Effector memory CD8-positive, alpha-beta T cell (primary cell): ENCODE measurements at regions not wholly inside any gene's neighbourhood (a gene's known extent, or its start where the extent isn't known, plus 50 kb on each side); places are given as distances from the start of the nearest gene placed in this dataset.

Experiments
- ATAC-seq: fragments of 150-1000 bp; cut with Tn5 transposase; replicated peaks from 2 replicates; pipeline ENCODE4 v1.10.0; 2021; ENCODE audit warnings: mild to moderate bottlenecking, moderate library complexity
- DNase-seq, 3 experiments: peaks; one replicate each; pipeline ENCODE4 v3.0.0; 2021
- H3K27ac Mint-ChIP-seq, 2 donors: one replicate each; pipeline ENCODE4 v1.8.0; 2022; ENCODE audit warnings: mild to moderate bottlenecking in 2 of 2, mixed read lengths in 2 of 2, moderate library complexity in 2 of 2
- H3K27me3 Mint-ChIP-seq, 2 donors: one replicate each; pipeline ENCODE4 v1.8.0; 2022; ENCODE audit warnings: mixed read lengths in 2 of 2
- H3K36me3 Mint-ChIP-seq: one replicate; pipeline ENCODE4 v1.8.0; 2022; ENCODE audit warnings: mild to moderate bottlenecking, moderate library complexity, mixed read lengths; ENCODE audit not compliant: insufficient read depth
- H3K4me1 Mint-ChIP-seq, 2 donors: one replicate each; pipeline ENCODE4 v1.8.0; 2022; ENCODE audit warnings: low read depth in 2 of 2, mixed read lengths in 2 of 2
- H3K4me3 Mint-ChIP-seq, 2 donors: one replicate each; pipeline ENCODE4 v1.8.0; 2022; ENCODE audit warnings: mild to moderate bottlenecking in 2 of 2, mixed read lengths in 2 of 2, moderate library complexity in 2 of 2
- H3K9me3 Mint-ChIP-seq, 2 donors: one replicate each; pipeline ENCODE4 v1.8.0; 2022; ENCODE audit warnings: mixed read lengths in 2 of 2

DNA sequence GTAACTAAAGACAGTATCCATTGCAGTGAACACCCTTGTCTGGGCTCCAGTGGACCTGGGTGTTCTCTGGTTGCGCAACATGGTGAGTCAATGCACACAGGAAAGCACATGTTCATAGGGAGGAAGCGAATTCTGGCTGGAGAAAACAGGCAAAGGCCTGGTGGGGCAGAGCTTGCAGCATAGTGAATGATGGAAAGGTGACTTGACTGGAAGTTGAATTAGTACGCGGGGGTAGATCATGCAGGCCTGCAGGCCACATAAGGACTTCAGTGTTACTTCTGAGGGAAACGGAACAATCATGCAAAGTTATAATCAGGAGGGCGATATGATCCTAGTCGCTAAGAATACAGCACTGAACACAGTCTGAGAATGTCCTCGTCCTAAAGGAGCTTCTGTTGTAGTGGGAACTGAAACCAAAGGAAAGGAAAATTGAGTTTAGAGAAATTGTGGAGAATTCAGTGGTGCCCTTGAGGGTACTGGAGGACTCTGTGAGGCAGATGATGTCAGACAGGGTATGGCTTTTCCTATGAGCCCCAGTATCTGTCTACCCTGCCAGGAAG lies 71.9 kb upstream of the RANBP3L start:
- H3K4me3 Mint-ChIP-seq, result no peak overlapping the region
- H3K27me3 Mint-ChIP-seq, result peaks cover 11 to 28% of the 10 kb centered on the region in 2 donors
- DNase-seq, result no peak
- H3K36me3 Mint-ChIP-seq, result no peaks in the 10 kb centered on the region
- no peak overlapping the region for H3K27ac Mint-ChIP-seq
- H3K9me3 Mint-ChIP-seq, result peaks cover 0 to 6% of the 10 kb centered on the region in 2 donors
- ATAC-seq, result no peak
- no peaks in the 10 kb centered on the region for H3K4me1 Mint-ChIP-seq

DNA sequence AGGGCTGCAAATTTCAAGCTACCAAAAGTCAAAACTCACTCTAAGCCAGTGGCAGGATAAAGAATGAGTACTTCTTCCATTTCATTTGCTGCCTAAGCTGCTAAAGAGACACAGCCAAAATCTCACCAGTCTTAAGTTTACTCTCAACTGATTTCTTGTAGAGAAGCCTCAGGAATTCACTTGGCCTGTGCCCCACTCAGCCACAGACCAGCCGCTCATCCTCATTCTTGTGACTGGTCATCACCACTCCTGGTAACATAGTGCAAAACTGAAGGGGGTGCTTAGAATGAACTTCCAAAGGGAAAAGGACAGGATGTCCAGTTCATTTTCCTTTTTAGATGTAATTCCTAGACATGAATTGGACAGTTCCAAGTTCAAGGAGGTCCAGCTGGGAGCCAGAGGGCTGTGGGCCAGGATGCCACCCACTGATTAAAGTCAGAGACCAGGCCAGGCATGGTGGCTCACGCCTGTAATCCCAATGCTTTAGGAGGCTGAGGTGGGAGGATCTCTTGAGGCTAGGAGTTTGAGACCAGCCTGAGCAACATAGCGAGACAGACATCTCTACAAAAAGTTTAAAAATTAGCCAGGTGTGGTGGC lies 72.7 kb upstream of the RANBP3L start:
- Mint-ChIP-seq H3K27ac (no peak overlapping the region), H3K27me3 (peaks cover 14 to 33% of the 10 kb centered on the region in 2 donors), H3K4me3 (no peak overlapping the region), H3K4me1 (no peaks in the 10 kb centered on the region), H3K9me3 (peaks cover 0 to 6% of the 10 kb centered on the region in 2 donors), H3K36me3 (no peaks in the 10 kb centered on the region)
- ATAC-seq (no peak), DNase-seq (no peak)

DNA sequence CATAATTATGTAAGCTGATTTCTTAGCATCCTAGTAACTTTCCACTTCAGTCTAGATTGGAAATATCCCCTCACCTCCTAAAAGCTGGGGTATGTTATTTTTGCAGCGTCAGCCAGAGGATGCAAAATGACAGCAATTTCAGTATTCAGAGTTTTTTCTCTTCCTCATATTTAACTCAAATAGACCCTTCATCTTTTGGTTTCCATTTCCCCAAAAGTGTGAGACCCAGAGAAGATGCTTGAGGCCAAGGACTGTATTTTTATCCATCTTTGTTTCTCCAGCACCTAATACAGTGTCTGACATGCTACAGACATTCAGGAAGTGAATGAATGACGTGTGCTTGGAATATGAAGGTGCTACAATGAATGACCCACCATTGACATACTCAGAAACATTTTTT lies 75.5 kb upstream of the RANBP3L start:
- Mint-ChIP-seq H3K4me1 (no peaks in the 10 kb centered on the region), H3K27me3 (peaks cover 14 to 25% of the 10 kb centered on the region in 2 donors), H3K27ac (no peak overlapping the region), H3K9me3 (no peaks in the 10 kb centered on the region), H3K4me3 (no peak overlapping the region), H3K36me3 (no peaks in the 10 kb centered on the region)
- ATAC-seq (no peak), DNase-seq (no peak)

DNA sequence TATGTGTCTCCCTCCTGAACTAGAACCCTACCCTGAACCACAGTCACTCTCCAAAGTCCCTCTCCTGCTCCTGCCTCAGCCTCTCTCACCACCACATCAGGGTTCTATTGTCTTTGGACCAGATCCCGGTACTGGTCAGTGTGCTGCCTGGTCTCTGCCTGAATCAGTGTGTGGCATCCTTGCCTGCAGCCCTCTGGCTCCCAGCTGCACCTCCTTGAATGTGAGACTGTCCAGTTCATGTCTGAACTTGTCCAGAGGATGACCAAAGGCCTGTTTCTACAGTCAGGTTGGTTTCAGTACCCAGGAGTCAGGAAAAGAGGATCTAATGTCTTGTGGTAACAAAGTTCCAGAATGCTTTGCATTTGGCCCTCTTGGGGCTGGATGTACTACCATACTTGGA lies 76.8 kb upstream of the RANBP3L start:
- Mint-ChIP-seq H3K4me1 (no peaks in the 10 kb centered on the region), H3K9me3 (no peaks in the 10 kb centered on the region), H3K27me3 (peaks cover 8 to 25% of the 10 kb centered on the region in 2 donors), H3K4me3 (no peak overlapping the region), H3K27ac (no peak overlapping the region), H3K36me3 (no peaks in the 10 kb centered on the region)
- ATAC-seq (no peak), DNase-seq (no peak)

DNA sequence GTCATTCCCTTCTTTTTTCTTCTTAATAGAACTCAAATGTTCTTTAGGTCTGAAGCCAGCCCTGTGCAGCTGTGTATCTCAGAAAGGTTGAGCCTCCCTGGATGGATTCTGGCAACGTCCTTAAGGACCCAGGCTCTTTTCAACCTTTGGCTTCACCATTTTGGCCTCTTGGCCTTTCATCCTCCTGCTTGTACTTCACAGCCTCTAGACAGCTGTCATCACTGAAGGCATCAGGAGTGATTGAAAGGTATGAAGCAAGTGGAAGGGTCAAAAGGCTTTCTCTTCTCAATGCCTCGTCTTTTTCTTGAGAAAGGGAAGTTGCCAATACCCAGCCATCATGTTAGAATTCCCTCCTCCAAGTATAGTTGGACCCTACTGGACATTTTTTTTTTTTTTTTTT lies 81.2 kb upstream of the RANBP3L start:
- no peak for ATAC-seq
- no peaks in the 10 kb centered on the region for H3K4me1 Mint-ChIP-seq
- H3K27ac Mint-ChIP-seq, result no peak overlapping the region
- H3K9me3 Mint-ChIP-seq, result no peaks in the 10 kb centered on the region
- no peaks in the 10 kb centered on the region for H3K36me3 Mint-ChIP-seq
- no peak overlapping the region for H3K4me3 Mint-ChIP-seq
- no peak for DNase-seq
- peaks cover 23 to 59% of the 10 kb centered on the region in 2 donors for H3K27me3 Mint-ChIP-seq

DNA sequence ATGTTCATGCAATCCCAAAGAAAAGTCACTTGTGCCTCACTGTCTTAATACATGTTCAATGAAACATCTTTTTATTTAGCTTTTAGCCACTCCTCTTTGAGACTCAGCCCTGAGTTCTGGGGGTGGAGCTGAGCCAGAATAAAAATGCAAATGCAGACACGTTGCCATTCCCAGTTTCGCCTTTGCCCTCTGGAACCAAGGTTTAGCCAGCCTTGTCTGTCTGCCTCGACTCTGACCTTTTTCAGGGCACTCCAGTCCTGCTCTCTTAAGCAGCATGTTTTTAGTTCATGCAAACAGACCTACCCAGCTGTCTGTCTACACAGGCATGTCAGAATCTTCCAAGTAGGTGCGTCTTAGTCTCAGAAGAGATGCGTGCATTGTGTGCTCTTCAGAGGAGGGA lies 82.2 kb upstream of the RANBP3L start:
- H3K4me1 Mint-ChIP-seq, result no peaks in the 10 kb centered on the region
- H3K4me3 Mint-ChIP-seq, result no peak overlapping the region
- H3K27ac Mint-ChIP-seq, result no peak overlapping the region
- no peak for DNase-seq
- no peaks in the 10 kb centered on the region for H3K9me3 Mint-ChIP-seq
- H3K36me3 Mint-ChIP-seq, result no peaks in the 10 kb centered on the region
- ATAC-seq, result no peak
- H3K27me3 Mint-ChIP-seq, result peaks cover 19 to 56% of the 10 kb centered on the region in 2 donors

DNA sequence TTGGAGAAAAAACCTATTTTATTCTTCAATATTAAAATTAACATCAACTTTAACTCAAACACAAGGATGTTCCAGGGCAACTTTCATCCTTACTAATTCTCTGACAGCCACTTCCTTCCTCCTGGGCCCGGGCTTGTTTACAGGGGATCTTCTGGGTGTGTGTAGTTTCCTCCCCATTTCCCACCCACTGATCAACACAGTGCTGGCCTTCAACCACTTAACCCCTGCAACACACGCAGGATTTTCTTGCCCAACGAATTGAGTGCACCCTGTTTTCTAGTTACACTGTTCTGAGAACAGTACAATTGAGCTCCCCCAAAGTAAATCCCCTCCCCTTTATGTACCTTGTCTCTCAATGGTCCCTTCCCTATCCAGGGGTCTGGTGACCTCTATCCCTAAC lies 83.1 kb upstream of the RANBP3L start:
- Mint-ChIP-seq H3K9me3 (no peaks in the 10 kb centered on the region), H3K4me1 (no peaks in the 10 kb centered on the region), H3K4me3 (no peak overlapping the region), H3K36me3 (no peaks in the 10 kb centered on the region), H3K27me3 (peaks cover 15 to 48% of the 10 kb centered on the region in 2 donors), H3K27ac (no peak overlapping the region)
- ATAC-seq (no peak), DNase-seq (no peak)

DNA sequence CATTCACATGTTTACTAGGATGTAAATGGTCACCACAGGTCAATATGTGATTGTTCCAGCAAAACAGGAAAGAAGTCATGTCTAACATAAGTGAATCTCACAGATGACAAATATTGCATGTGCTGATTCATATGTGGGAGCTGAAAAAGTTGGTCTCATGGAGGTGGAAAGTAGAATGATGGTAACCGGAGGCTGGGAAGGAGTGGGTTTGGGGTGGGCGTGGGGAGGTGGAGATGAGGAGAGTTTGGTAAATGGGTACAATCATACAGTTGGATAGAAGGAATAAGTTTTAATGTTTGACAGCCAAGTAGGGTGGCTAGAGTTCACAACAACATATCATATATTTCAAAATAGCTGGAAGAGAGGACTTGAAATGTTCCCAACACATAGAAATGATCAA lies 83.8 kb upstream of the RANBP3L start:
- DNase-seq (no peak), ATAC-seq (no peak)
- Mint-ChIP-seq H3K27ac (no peak overlapping the region), H3K4me1 (no peaks in the 10 kb centered on the region), H3K27me3 (peaks cover 20 to 48% of the 10 kb centered on the region in 2 donors), H3K4me3 (no peak overlapping the region), H3K36me3 (no peaks in the 10 kb centered on the region), H3K9me3 (no peaks in the 10 kb centered on the region)

DNA sequence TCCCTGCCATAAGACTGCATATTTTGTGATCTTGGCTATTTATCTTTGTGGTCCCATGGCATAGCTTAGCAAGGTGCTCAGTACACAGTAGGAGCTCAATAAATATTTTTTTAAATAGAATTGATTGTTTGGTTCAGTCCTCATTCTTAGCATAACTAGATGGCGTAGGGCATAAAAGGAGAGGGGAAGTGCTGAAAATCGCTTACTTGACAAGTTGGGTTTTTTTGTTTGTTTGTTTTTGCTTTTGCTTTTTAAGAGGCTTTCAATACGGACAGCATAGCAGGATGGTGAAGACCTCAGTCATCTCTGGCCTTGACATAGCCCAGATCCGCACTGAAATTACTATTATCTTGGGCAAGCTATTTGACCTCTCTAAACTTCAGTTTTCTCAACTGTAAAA lies 86.6 kb upstream of the RANBP3L start:
- Mint-ChIP-seq H3K4me3 (no peak overlapping the region), H3K27me3 (peaks cover 27 to 62% of the 10 kb centered on the region in 2 donors), H3K36me3 (no peaks in the 10 kb centered on the region), H3K9me3 (no peaks in the 10 kb centered on the region), H3K27ac (no peak overlapping the region), H3K4me1 (peaks cover 0 to 2% of the 10 kb centered on the region in 2 donors)
- ATAC-seq (no peak), DNase-seq (no peak)

DNA sequence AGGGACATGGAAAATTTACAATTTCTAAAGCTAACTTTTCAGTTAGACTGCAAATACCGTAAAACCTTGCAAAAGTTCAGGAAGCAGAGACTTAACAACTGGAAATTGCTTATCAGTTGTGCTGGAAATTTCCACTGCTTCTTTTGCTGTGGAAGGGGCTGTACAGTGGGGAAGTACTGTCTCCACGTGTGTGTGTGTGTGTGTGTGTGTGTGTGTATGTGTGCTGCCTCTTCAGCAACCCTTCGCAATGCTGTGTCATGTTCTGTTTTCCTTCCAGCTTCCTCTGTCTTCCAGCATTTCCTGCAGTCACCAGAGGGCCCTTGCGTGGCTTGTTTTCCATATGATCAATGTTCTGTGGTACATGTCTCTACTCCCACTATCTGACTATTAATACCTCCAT lies 87.5 kb upstream of the RANBP3L start:
- H3K27me3 Mint-ChIP-seq, result peaks cover 33 to 64% of the 10 kb centered on the region in 2 donors
- H3K4me3 Mint-ChIP-seq, result no peak overlapping the region
- no peaks in the 10 kb centered on the region for H3K9me3 Mint-ChIP-seq
- DNase-seq (no peak), ATAC-seq (no peak)
- H3K27ac Mint-ChIP-seq, result no peak overlapping the region
- no peaks in the 10 kb centered on the region for H3K36me3 Mint-ChIP-seq
- peaks cover 0 to 2% of the 10 kb centered on the region in 2 donors for H3K4me1 Mint-ChIP-seq

DNA sequence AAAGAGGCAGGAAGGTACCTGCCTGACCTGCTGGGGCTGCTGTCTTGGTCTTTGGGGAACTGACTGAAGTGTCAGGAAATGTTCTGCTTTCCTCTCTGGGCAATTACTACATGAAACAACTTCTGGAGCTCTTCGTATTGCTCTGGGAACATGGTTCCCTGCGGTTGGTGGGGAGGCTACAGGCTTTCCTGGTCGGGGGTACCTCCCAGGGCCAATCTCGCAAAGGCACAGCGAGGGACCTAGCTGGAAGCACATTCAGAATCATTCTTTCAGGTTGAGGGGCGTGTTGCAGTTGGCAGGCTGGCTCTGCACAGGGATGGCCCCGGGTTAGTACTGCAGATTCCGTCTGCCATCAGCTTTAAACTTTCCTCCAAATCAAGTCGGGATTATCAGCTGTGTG lies 88.9 kb upstream of the RANBP3L start:
- ATAC-seq, result no peak

DNA sequence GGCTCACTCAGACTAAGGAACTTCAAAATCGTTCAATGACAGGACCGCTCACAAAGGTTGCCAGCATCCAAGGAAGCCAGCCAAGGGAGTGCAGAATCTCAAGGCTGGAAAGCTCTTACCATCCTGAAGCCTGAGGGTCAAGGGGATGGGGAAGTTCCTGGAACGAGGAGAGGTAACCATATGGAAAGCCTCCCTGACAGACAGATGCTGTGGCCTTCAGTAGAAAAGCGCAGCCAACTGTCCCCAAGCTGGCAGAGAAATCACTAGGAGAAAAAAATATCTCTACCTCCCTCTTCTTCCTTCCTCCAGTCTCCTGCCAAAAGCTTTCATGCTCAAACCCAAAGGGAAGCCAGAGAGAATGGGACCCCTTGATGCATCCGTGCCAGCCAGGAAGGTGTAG lies 90.5 kb upstream of the RANBP3L start:
- H3K4me3 Mint-ChIP-seq, result no peak overlapping the region
- no peak for DNase-seq
- no peak for ATAC-seq
- H3K27me3 Mint-ChIP-seq, result peaks cover 27 to 47% of the 10 kb centered on the region in 2 donors
- H3K9me3 Mint-ChIP-seq, result no peaks in the 10 kb centered on the region
- H3K36me3 Mint-ChIP-seq, result no peaks in the 10 kb centered on the region
- peaks cover 0 to 2% of the 10 kb centered on the region in 2 donors for H3K4me1 Mint-ChIP-seq
- no peak overlapping the region for H3K27ac Mint-ChIP-seq

More for the DNA sequence above, 88.9 kb upstream of the RANBP3L start:
- no peak overlapping the region for H3K27ac Mint-ChIP-seq
- peaks cover 24 to 55% of the 10 kb centered on the region in 2 donors for H3K27me3 Mint-ChIP-seq
- no peaks in the 10 kb centered on the region for H3K36me3 Mint-ChIP-seq
- H3K4me1 Mint-ChIP-seq, result peaks cover 0 to 2% of the 10 kb centered on the region in 2 donors
- DNase-seq, result no peak
- H3K4me3 Mint-ChIP-seq, result no peak overlapping the region
- no peaks in the 10 kb centered on the region for H3K9me3 Mint-ChIP-seq

DNA sequence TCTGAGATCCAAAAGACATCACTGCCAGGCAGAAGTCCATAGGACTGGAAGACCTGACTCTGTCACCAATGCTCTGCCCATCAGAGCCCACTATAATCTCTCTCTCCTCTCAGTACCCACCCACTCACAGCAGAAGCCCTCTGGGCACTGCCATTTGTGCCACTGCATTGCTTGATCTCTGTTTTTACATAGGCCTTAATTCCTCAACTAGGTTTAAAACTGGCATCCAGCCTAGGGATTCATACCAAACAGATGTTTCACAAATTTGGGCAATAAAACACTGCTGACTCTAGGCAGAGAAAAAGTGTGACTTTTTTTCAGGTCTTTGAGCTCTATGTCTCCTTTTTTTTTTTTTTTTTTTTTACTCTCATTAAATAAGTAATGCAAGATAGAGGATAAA lies 91.1 kb upstream of the RANBP3L start:
- ATAC-seq, result no peak
- H3K27me3 Mint-ChIP-seq, result peaks cover 28 to 43% of the 10 kb centered on the region in 2 donors
- H3K9me3 Mint-ChIP-seq, result no peaks in the 10 kb centered on the region
- no peak overlapping the region for H3K27ac Mint-ChIP-seq
- H3K4me1 Mint-ChIP-seq, result peaks cover 0 to 2% of the 10 kb centered on the region in 2 donors
- H3K36me3 Mint-ChIP-seq, result no peaks in the 10 kb centered on the region
- DNase-seq, result no peak
- no peak overlapping the region for H3K4me3 Mint-ChIP-seq

DNA sequence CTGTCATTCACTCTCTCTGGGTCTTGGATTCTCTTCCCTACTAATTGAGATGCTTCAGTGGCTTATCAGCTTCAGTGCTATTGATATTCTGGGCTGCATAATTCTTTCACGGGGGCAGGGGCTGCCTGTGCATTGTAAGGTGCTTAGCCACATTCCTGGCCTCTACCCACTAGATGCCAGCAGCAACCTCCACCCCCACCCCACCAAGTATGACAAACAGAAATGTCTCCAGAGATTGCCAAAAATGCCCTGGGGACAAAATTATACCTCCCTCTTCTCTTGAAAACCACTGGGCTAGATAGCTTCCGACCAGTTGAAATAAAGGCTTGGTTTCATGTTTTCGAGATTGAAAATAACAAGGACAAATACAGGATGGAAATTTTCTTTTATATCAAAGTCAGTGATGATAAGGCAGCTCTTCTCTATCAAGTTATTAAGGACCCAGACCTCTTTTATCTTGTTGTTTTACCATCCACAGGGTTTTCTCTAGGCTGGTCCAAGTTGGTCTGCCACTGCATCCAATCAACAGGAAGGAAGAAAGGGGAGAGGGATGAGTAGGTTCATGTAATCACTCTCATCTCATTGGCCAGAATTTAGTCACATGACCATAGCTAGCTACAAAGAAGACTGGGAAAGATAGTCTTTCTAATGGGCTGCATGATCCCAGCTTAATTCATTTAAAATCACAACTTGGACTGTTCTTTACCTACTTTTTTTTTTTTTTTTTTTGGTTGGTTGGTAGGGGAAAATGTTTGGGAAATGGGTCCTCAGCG lies 92.1 kb upstream of the RANBP3L start:
- no peak overlapping the region for H3K27ac Mint-ChIP-seq
- DNase-seq (no peak), ATAC-seq (no peak)
- H3K4me1 Mint-ChIP-seq, result peaks cover 0 to 2% of the 10 kb centered on the region in 2 donors
- no peaks in the 10 kb centered on the region for H3K36me3 Mint-ChIP-seq
- H3K4me3 Mint-ChIP-seq, result no peak overlapping the region
- H3K9me3 Mint-ChIP-seq, result no peaks in the 10 kb centered on the region
- peaks cover 28 to 44% of the 10 kb centered on the region in 2 donors for H3K27me3 Mint-ChIP-seq
